OCI-LY1 (cell line): ENCODE measurements at regions not wholly inside any gene's neighbourhood (a gene's known extent, or its start where the extent isn't known, plus 50 kb on each side); places are given as distances from the start of the nearest gene placed in this dataset.

ENCODE experiments used
- CTCF ChIP-seq: fragments of 200-600 bp; sonication (generic), shearing (Covaris generic); IDR thresholded peaks from 2 replicates; pipeline ENCODE4 v1.5.1; 2017; ENCODE audit warnings: mild to moderate bottlenecking, antibody characterized with exemption, low read length, moderate library complexity, mixed read lengths
- EZH2 ChIP-seq: fragments of 200-600 bp; sonication (generic), shearing (Covaris generic); IDR thresholded peaks from 2 replicates; pipeline ENCODE4 v1.8.0; 2017; ENCODE audit warnings: borderline replicate concordance, mixed run types, mild to moderate bottlenecking, antibody characterized with exemption, low read length, moderate library complexity, mixed read lengths

- TF ChIP-seq CTCF (no peak), EZH2 (no peak)
These were observed 206.9 kb upstream of the AMIGO2 start for GRCh38 chr12:47286676-47287075.
